ENCODE measurements at regions not wholly inside any gene's neighbourhood (a gene's known extent, or its start where the extent isn't known, plus 50 kb on each side); places are given as distances from the start of the nearest gene placed in this dataset.

- 68 to 81% (median 81%) methylated on average over 3 of the region's 3 CpGs for WGBS, 4 donors
- TF ChIP-seq CTCF (IDR thresholded peaks at IDR 0.05) (no peak), POLR2A (IDR thresholded peaks at IDR 0.05) (no peak)
- H3K27ac ChIP-seq = no peak overlapping the region
- no peaks in the 10 kb centered on the region for H3K27me3 ChIP-seq
- H3K4me1 ChIP-seq (replicated peaks in 1 of 2) = no peaks in the 10 kb centered on the region
- H3K9me3 ChIP-seq (replicated peaks in 1 of 3) = no peaks in the 10 kb centered on the region
- no peak overlapping the region for H3K4me3 ChIP-seq
- DNase-seq = no peak
- intact Hi-C loops (cut with DNase I) = no loop called here
- no peaks in the 10 kb centered on the region for H3K36me3 ChIP-seq (replicated peaks in 1 of 2)
These were observed 272.3 kb upstream of the WWC1 start for GRCh38 chr5:168019143-168019542.

- H3K4me1 ChIP-seq (replicated peaks in 1 of 2) = no peaks in the 10 kb centered on the region
- intact Hi-C loops (cut with DNase I) = loop anchor here in 1 of 2 donors (10.0 kb wide), 1 partner anchor 296 kb away; no protein-coding TSS in a partner anchor
- WGBS, 4 donors = 32 to 38% (median 34%) methylated on average over 11 of the region's 11 CpGs
These were observed 270.7 kb upstream of the WWC1 start for GRCh38 chr5:168020542-168021294.

GRCh38 chr5:168022446-168023169 is 268.8 kb upstream of the WWC1 start:
- no peaks in the 10 kb centered on the region for H3K36me3 ChIP-seq (replicated peaks in 1 of 2)
- no peaks in the 10 kb centered on the region for H3K27me3 ChIP-seq
- H3K9me3 ChIP-seq (replicated peaks in 1 of 3) = no peaks in the 10 kb centered on the region
- DNase-seq = no peak
- TF ChIP-seq CTCF (IDR thresholded peaks at IDR 0.05) (no peak), POLR2A (IDR thresholded peaks at IDR 0.05) (no peak)
- H3K27ac ChIP-seq = no peak overlapping the region
- no peaks in the 10 kb centered on the region for H3K4me1 ChIP-seq (replicated peaks in 1 of 2)
- WGBS, 4 donors = 74 to 79% (median 76%) methylated on average over 16 of the region's 16 CpGs
- no peak overlapping the region for H3K4me3 ChIP-seq
- intact Hi-C loops (cut with DNase I) = loop anchor here in 1 of 2 donors (10.0 kb wide), 1 partner anchor 298 kb away; no protein-coding TSS in a partner anchor

More at GRCh38 chr5:168020542-168021294, 270.7 kb upstream of the WWC1 start:
- Histone ChIP-seq H3K9me3 (replicated peaks in 1 of 3) (no peaks in the 10 kb centered on the region), H3K36me3 (replicated peaks in 1 of 2) (no peaks in the 10 kb centered on the region), H3K27me3 (no peaks in the 10 kb centered on the region), H3K4me3 (no peak overlapping the region), H3K27ac (no peak overlapping the region)
- peak in 2 of 7 donors; percentile 10 to 20 for DNase-seq
- TF ChIP-seq CTCF (IDR thresholded peaks at IDR 0.05) (peak in 4 of 6 experiments; percentile 3 to 29 (median 22)), POLR2A (IDR thresholded peaks at IDR 0.05) (no peak)

- TF ChIP-seq POLR2A (IDR thresholded peaks at IDR 0.05) (no peak), CTCF (IDR thresholded peaks at IDR 0.05) (no peak)
These were observed 268.3 kb upstream of the WWC1 start for GRCh38 chr5:168023191-168023590.

More at GRCh38 chr5:168023191-168023590, 268.3 kb upstream of the WWC1 start:
- H3K9me3 ChIP-seq (replicated peaks in 1 of 3) = no peaks in the 10 kb centered on the region
- DNase-seq = no peak
- no peak overlapping the region for H3K4me3 ChIP-seq
- H3K4me1 ChIP-seq (replicated peaks in 1 of 2) = no peaks in the 10 kb centered on the region
- H3K27ac ChIP-seq = no peak overlapping the region
- no peaks in the 10 kb centered on the region for H3K27me3 ChIP-seq
- no peaks in the 10 kb centered on the region for H3K36me3 ChIP-seq (replicated peaks in 1 of 2)
- intact Hi-C loops (cut with DNase I) = loop anchor here in 1 of 2 donors (10.0 kb wide), 1 partner anchor 298 kb away; no protein-coding TSS in a partner anchor
- 58 to 72% (median 66%) methylated on average over 15 of the region's 15 CpGs for whole genome bisulfite sequencing, 4 donors
